Ovary (tissue), 3 donors: ENCODE measurements at regions not wholly inside any gene's neighbourhood (a gene's known extent, or its start where the extent isn't known, plus 50 kb on each side); places are given as distances from the start of the nearest gene placed in this dataset.

Source experiments
- POLR2A ChIP-seq: fragments of 450-650 bp; IDR thresholded peaks from one replicate; pipeline ENCODE4 v1.6.1; 2017; ENCODE audit warnings: antibody characterized with exemption, mild to moderate bottlenecking, moderate library complexity
- TF ChIP-seq, protein P1 (sequence below), 3 donors: fragments of 450-650 bp in 2 of 3; fragments of 200-600 bp in 1 of 3; IDR thresholded peaks; one replicate each; pipeline versions ENCODE4 v1.5.1 to v1.8.0; 2016 to 2022; ENCODE audit warnings: antibody characterized with exemption in 3 of 3, mild to moderate bottlenecking in 1 of 3
- donor health status: DM: no; HTN: no; CAD: no.

DNA sequence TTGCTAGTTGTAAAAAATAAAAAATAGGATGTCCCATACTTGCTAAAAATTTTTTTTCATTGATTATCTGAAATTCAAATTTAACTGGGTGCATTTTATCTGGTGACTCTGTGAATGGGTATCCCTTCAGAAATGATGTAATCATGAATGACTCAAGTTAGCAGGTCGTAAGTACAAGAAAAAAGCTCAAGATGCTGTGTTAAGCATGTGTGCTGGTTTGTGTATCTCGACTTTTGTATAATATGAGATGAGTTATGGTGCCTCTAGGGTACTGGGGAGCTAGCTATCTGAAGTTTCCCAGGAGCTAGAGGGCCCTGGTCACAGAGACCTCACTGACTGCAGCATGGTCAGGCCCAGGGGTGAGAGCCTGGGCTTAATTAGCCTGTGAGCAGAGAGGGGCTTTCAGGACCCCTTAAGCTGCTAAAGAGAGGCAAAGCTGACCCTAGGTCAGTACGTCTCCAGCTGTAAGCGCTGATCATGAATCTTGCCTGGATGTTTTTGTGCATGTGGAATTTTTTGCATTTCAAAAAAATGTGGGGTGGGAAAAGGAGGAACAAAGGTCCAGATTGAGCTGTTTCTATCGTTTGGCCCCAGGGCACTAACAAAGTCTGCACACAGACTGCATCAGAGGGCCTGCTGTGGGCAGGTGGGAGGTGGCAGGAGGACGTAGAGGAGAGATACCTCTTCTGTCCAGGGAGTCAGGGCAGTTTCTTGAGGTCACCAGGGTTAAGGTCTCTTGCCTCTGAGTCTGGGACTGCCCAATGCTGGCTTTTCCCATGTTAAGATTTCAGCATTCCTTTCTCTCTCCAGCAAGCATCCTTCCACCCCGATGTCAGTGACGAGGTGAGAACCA lies 233.2 kb upstream of the TPM1 start:
- TF ChIP-seq, protein P1, sequence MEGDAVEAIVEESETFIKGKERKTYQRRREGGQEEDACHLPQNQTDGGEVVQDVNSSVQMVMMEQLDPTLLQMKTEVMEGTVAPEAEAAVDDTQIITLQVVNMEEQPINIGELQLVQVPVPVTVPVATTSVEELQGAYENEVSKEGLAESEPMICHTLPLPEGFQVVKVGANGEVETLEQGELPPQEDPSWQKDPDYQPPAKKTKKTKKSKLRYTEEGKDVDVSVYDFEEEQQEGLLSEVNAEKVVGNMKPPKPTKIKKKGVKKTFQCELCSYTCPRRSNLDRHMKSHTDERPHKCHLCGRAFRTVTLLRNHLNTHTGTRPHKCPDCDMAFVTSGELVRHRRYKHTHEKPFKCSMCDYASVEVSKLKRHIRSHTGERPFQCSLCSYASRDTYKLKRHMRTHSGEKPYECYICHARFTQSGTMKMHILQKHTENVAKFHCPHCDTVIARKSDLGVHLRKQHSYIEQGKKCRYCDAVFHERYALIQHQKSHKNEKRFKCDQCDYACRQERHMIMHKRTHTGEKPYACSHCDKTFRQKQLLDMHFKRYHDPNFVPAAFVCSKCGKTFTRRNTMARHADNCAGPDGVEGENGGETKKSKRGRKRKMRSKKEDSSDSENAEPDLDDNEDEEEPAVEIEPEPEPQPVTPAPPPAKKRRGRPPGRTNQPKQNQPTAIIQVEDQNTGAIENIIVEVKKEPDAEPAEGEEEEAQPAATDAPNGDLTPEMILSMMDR (IDR thresholded peaks at IDR 0.05), result no peak
- TF ChIP-seq POLR2A, result no peak
